Endothelial cell of hepatic sinusoid (primary cell): ENCODE measurements at regions not wholly inside any gene's neighbourhood (a gene's known extent, or its start where the extent isn't known, plus 50 kb on each side); places are given as distances from the start of the nearest gene placed in this dataset.

Experiments
- in situ Hi-C: cut with HindIII; loops from 2 replicates; pipeline ENCODE4 v1.10.0; 2017; ENCODE audit warnings: low sequenced_read_pairs

- in situ Hi-C loops: no loop called here
Observed at GRCh38 chr1:187413405-187414169, 584.8 kb downstream of the PLA2G4A start.

GRCh38 chr1:187415065-187415464 lies 586.3 kb downstream of the PLA2G4A start:
- in situ Hi-C loops: no loop called here

GRCh38 chr1:187417520-187417919 lies 588.8 kb downstream of the PLA2G4A start:
- in situ Hi-C loops: no loop called here

GRCh38 chr1:187433598-187433997 lies 604.8 kb downstream of the PLA2G4A start:
- in situ Hi-C loops: no loop called here

GRCh38 chr1:187442603-187443002 lies 613.9 kb downstream of the PLA2G4A start:
- in situ Hi-C loops: no loop called here

GRCh38 chr1:187443939-187444338 lies 615.2 kb downstream of the PLA2G4A start:
- in situ Hi-C loops: no loop called here

- in situ Hi-C loops: no loop called here
Observed at GRCh38 chr1:187445066-187445465, 616.3 kb downstream of the PLA2G4A start.

- in situ Hi-C loops: no loop called here
Observed at GRCh38 chr1:187451238-187451637, 622.5 kb downstream of the PLA2G4A start.

GRCh38 chr1:187454010-187454409 lies 625.3 kb downstream of the PLA2G4A start:
- in situ Hi-C loops: no loop called here

- in situ Hi-C loops: no loop called here
Observed at GRCh38 chr1:187456446-187456845, 627.7 kb downstream of the PLA2G4A start.

- in situ Hi-C loops: no loop called here
Observed at GRCh38 chr1:187460093-187460492, 631.3 kb downstream of the PLA2G4A start.

- in situ Hi-C loops: no loop called here
Observed at GRCh38 chr1:187464320-187464719, 635.6 kb downstream of the PLA2G4A start.

GRCh38 chr1:187465441-187465840 lies 636.7 kb downstream of the PLA2G4A start:
- in situ Hi-C loops: no loop called here

- in situ Hi-C loops: no loop called here
Observed at GRCh38 chr1:187469836-187470235, 641.1 kb downstream of the PLA2G4A start.

- in situ Hi-C loops: no loop called here
Observed at GRCh38 chr1:187471555-187471954, 642.8 kb downstream of the PLA2G4A start.

GRCh38 chr1:187474336-187474735 lies 645.6 kb downstream of the PLA2G4A start:
- in situ Hi-C loops: no loop called here

GRCh38 chr1:187476671-187477070 lies 647.9 kb downstream of the PLA2G4A start:
- in situ Hi-C loops: no loop called here

GRCh38 chr1:187477103-187477502 lies 648.4 kb downstream of the PLA2G4A start:
- in situ Hi-C loops: no loop called here

- in situ Hi-C loops: no loop called here
Observed at GRCh38 chr1:187477535-187477934, 648.8 kb downstream of the PLA2G4A start.

GRCh38 chr1:187481581-187482148 lies 652.9 kb downstream of the PLA2G4A start:
- in situ Hi-C loops: no loop called here

- in situ Hi-C loops: no loop called here
Observed at GRCh38 chr1:187490266-187490665, 661.5 kb downstream of the PLA2G4A start.

GRCh38 chr1:187491082-187491720 lies 662.5 kb downstream of the PLA2G4A start:
- in situ Hi-C loops: no loop called here
